DMS153 treated with DMSO at 0.1 percent for 48 hours (cell line): ENCODE measurements at regions not wholly inside any gene's neighbourhood (a gene's known extent, or its start where the extent isn't known, plus 50 kb on each side); places are given as distances from the start of the nearest gene placed in this dataset.

Source experiments
- DNase-seq: peaks from one replicate; lab custom pipeline; 2025; ENCODE audit not compliant: unreplicated experiment; lab: John Stamatoyannopoulos, UW

GRCh38 chrX:10800796-10801195 is 180.4 kb upstream of the MID1 start:
- no peak for DNase-seq

- no peak for DNase-seq
Measured at GRCh38 chrX:10811111-10811510, 190.7 kb upstream of the MID1 start.

- no peak for DNase-seq
Measured at GRCh38 chrX:10813761-10814160, 193.4 kb upstream of the MID1 start.

GRCh38 chrX:10818651-10819050 is 198.3 kb upstream of the MID1 start:
- no peak for DNase-seq

- DNase-seq = no peak
Measured at GRCh38 chrX:10819973-10820372, 199.6 kb upstream of the MID1 start.

- DNase-seq = no peak
Measured at GRCh38 chrX:10821293-10821692, 200.9 kb upstream of the MID1 start.

- DNase-seq = no peak
Measured at GRCh38 chrX:10828036-10828435, 207.7 kb upstream of the MID1 start.

- peak; percentile 10 for DNase-seq
Measured at GRCh38 chrX:10828640-10829039, 208.3 kb upstream of the MID1 start.

GRCh38 chrX:10831716-10832502 is 211.5 kb upstream of the MID1 start:
- DNase-seq = no peak

- peak; percentile 18 for DNase-seq
Measured at GRCh38 chrX:10833299-10834169, 213.1 kb upstream of the MID1 start.

- no peak for DNase-seq
Measured at GRCh38 chrX:10841579-10841978, 221.2 kb upstream of the MID1 start.

GRCh38 chrX:10842646-10843045 is 222.3 kb upstream of the MID1 start:
- no peak for DNase-seq

- DNase-seq = no peak
Measured at GRCh38 chrX:10847333-10847732, 226.9 kb upstream of the MID1 start.

GRCh38 chrX:10851809-10852208 is 231.4 kb upstream of the MID1 start:
- DNase-seq = no peak

- no peak for DNase-seq
Measured at GRCh38 chrX:10854594-10854993, 234.2 kb upstream of the MID1 start.

- no peak for DNase-seq
Measured at GRCh38 chrX:10855845-10856244, 235.5 kb upstream of the MID1 start.

- no peak for DNase-seq
Measured at GRCh38 chrX:10856797-10857196, 236.4 kb upstream of the MID1 start.

- DNase-seq = no peak
Measured at GRCh38 chrX:10859353-10859752, 239.0 kb upstream of the MID1 start.

GRCh38 chrX:10875995-10876394 is 235.1 kb upstream of the HCCS start:
- no peak for DNase-seq

GRCh38 chrX:10882484-10882883 is 228.6 kb upstream of the HCCS start:
- no peak for DNase-seq

- DNase-seq = no peak
Measured at GRCh38 chrX:10884246-10884645, 226.9 kb upstream of the HCCS start.

- no peak for DNase-seq
Measured at GRCh38 chrX:10892621-10893225, 218.4 kb upstream of the HCCS start.
